ENCODE measurements at regions not wholly inside any gene's neighbourhood (a gene's known extent, or its start where the extent isn't known, plus 50 kb on each side); places are given as distances from the start of the nearest gene placed in this dataset.

- TF ChIP-seq FOXA2 (IDR thresholded peaks at IDR 0.05) (no peak), GABPA (IDR thresholded peaks at IDR 0.05 in 1 of 2, conservative IDR thresholded peaks at IDR 0.05 in 1 of 2) (no peak), YY1 (IDR thresholded peaks at IDR 0.05) (no peak), REST (IDR thresholded peaks at IDR 0.05) (no peak), RAD21 (IDR thresholded peaks at IDR 0.05) (no peak), EGR1 (IDR thresholded peaks at IDR 0.05; ENCODE audit: low read depth in 2 of 2) (no peak), JUND (IDR thresholded peaks at IDR 0.05) (no peak), RXRA (IDR thresholded peaks at IDR 0.05) (no peak), NR2F2 (IDR thresholded peaks at IDR 0.05) (no peak), FOXA1 (IDR thresholded peaks at IDR 0.05) (no peak), TAF1 (conservative IDR thresholded peaks at IDR 0.05) (no peak), HNF4G (IDR thresholded peaks at IDR 0.05) (no peak), SP1 (IDR thresholded peaks at IDR 0.05) (no peak)
- TF ChIP-seq, protein P1, sequence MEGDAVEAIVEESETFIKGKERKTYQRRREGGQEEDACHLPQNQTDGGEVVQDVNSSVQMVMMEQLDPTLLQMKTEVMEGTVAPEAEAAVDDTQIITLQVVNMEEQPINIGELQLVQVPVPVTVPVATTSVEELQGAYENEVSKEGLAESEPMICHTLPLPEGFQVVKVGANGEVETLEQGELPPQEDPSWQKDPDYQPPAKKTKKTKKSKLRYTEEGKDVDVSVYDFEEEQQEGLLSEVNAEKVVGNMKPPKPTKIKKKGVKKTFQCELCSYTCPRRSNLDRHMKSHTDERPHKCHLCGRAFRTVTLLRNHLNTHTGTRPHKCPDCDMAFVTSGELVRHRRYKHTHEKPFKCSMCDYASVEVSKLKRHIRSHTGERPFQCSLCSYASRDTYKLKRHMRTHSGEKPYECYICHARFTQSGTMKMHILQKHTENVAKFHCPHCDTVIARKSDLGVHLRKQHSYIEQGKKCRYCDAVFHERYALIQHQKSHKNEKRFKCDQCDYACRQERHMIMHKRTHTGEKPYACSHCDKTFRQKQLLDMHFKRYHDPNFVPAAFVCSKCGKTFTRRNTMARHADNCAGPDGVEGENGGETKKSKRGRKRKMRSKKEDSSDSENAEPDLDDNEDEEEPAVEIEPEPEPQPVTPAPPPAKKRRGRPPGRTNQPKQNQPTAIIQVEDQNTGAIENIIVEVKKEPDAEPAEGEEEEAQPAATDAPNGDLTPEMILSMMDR (IDR thresholded peaks at IDR 0.05; ENCODE audit: low read depth, low read length, missing input control) = no peak
- TF ChIP-seq, protein P2, sequence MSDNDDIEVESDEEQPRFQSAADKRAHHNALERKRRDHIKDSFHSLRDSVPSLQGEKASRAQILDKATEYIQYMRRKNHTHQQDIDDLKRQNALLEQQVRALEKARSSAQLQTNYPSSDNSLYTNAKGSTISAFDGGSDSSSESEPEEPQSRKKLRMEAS (IDR thresholded peaks at IDR 0.05) = no peak
- no peak for DNase-seq (ENCODE audit: low spot score)
- Histone ChIP-seq H3K9me3 (ENCODE audit: control insufficient read depth in 4 of 4, low read length in 3 of 4) (no peaks in the 10 kb centered on the region), H3K4me1 (ENCODE audit: control insufficient read depth in 4 of 4, insufficient read depth in 4 of 4, low read length in 3 of 4) (no peaks in the 10 kb centered on the region), H3K27me3 (ENCODE audit: control insufficient read depth in 4 of 4, insufficient read depth in 4 of 4, low read length in 3 of 4) (no peaks in the 10 kb centered on the region), H3K36me3 (ENCODE audit: control insufficient read depth in 4 of 4, insufficient read depth in 3 of 4, low read depth in 1 of 4, low read length in 3 of 4) (no peaks in the 10 kb centered on the region), H3K27ac (ENCODE audit: low read depth in 1 of 2, low read length in 2 of 2) (no peak overlapping the region), H3K9ac (ENCODE audit: low read depth in 1 of 2, low read length in 2 of 2) (no peak overlapping the region), H3K4me3 (ENCODE audit: low read depth in 1 of 3, low read length in 3 of 3) (no peak overlapping the region)
- WGBS = 74% methylated on average over 2 of the region's 2 CpGs
Observed at GRCh38 chr18:24786027-24786426, 325.6 kb downstream of the HRH4 start.

- Histone ChIP-seq H3K9me3 (ENCODE audit: control insufficient read depth in 4 of 4, low read length in 3 of 4) (no peaks in the 10 kb centered on the region), H3K4me3 (ENCODE audit: low read depth in 1 of 3, low read length in 3 of 3) (no peak overlapping the region), H3K4me1 (ENCODE audit: control insufficient read depth in 4 of 4, insufficient read depth in 4 of 4, low read length in 3 of 4) (no peaks in the 10 kb centered on the region), H3K27me3 (ENCODE audit: control insufficient read depth in 4 of 4, insufficient read depth in 4 of 4, low read length in 3 of 4) (peaks cover 0 to 3% (median 0%) of the 10 kb centered on the region in 4 donors), H3K27ac (ENCODE audit: low read depth in 1 of 2, low read length in 2 of 2) (no peak overlapping the region), H3K9ac (ENCODE audit: low read depth in 1 of 2, low read length in 2 of 2) (no peak overlapping the region), H3K36me3 (ENCODE audit: control insufficient read depth in 4 of 4, insufficient read depth in 3 of 4, low read depth in 1 of 4, low read length in 3 of 4) (no peaks in the 10 kb centered on the region)
- WGBS = 70% methylated on average over 4 of the region's 4 CpGs
- no peak for DNase-seq (ENCODE audit: low spot score)
- TF ChIP-seq TAF1 (conservative IDR thresholded peaks at IDR 0.05) (no peak), HNF4G (IDR thresholded peaks at IDR 0.05) (no peak), RAD21 (IDR thresholded peaks at IDR 0.05) (no peak), HNF4A (conservative IDR thresholded peaks at IDR 0.05) (no peak), EGR1 (IDR thresholded peaks at IDR 0.05; ENCODE audit: low read depth in 2 of 2) (no peak), GABPA (IDR thresholded peaks at IDR 0.05 in 1 of 2, conservative IDR thresholded peaks at IDR 0.05 in 1 of 2) (no peak), FOXA1 (IDR thresholded peaks at IDR 0.05) (no peak), RXRA (IDR thresholded peaks at IDR 0.05) (no peak), JUND (IDR thresholded peaks at IDR 0.05) (no peak), YY1 (IDR thresholded peaks at IDR 0.05) (no peak), FOXA2 (IDR thresholded peaks at IDR 0.05) (no peak), SP1 (IDR thresholded peaks at IDR 0.05) (no peak), NR2F2 (IDR thresholded peaks at IDR 0.05) (no peak), REST (IDR thresholded peaks at IDR 0.05) (no peak)
- TF ChIP-seq, protein P3, sequence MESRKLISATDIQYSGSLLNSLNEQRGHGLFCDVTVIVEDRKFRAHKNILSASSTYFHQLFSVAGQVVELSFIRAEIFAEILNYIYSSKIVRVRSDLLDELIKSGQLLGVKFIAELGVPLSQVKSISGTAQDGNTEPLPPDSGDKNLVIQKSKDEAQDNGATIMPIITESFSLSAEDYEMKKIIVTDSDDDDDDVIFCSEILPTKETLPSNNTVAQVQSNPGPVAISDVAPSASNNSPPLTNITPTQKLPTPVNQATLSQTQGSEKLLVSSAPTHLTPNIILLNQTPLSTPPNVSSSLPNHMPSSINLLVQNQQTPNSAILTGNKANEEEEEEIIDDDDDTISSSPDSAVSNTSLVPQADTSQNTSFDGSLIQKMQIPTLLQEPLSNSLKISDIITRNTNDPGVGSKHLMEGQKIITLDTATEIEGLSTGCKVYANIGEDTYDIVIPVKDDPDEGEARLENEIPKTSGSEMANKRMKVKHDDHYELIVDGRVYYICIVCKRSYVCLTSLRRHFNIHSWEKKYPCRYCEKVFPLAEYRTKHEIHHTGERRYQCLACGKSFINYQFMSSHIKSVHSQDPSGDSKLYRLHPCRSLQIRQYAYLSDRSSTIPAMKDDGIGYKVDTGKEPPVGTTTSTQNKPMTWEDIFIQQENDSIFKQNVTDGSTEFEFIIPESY (IDR thresholded peaks at IDR 0.05) = no peak
- TF ChIP-seq, protein P2 (IDR thresholded peaks at IDR 0.05) = no peak
- TF ChIP-seq, protein P1 (IDR thresholded peaks at IDR 0.05; ENCODE audit: low read depth, low read length, missing input control) = no peak
Observed at GRCh38 chr18:24790347-24790746, 329.9 kb downstream of the HRH4 start.

Measured in liver (tissue), 8 donors.